PC-9 (cell line): ENCODE measurements at regions not wholly inside any gene's neighbourhood (a gene's known extent, or its start where the extent isn't known, plus 50 kb on each side); places are given as distances from the start of the nearest gene placed in this dataset.

Experiments used
- BruUV-seq: library from RNA; stranded (reverse); fragments of 400-500 nt; replicated peaks from 2 replicates; lab custom pipeline; 2021; lab: Mats Ljungman, UMichigan
- CTCF ChIA-PET: fragments of 300-600 bp; sonication (Branson Sonifier 250); formaldehyde crosslinking; loops from one replicate; lab custom pipeline; 2022; ENCODE audit warnings: antibody characterized with exemption; lab: Charles Lee
- POLR2A ChIA-PET: fragments of 300-600 bp; sonication (Branson Sonifier 250); formaldehyde crosslinking; loops from one replicate; lab custom pipeline; 2022; ENCODE audit warnings: antibody characterized with exemption; ENCODE audit not compliant: unreplicated experiment; lab: Charles Lee
- DNase-seq, 2 experiments: peaks; one replicate each; pipeline versions ENCODE4 v3.0.0 to v3.0.0-alpha.2; 2015 to 2022; ENCODE audit warnings: mixed read lengths in 1 of 2
- H2AFZ ChIP-seq: fragments of 200-600 bp; sonication (generic); 2 replicates; pipeline ENCODE4 v1.8.1; 2017; ENCODE audit warnings: antibody characterized with exemption
- H3F3A ChIP-seq: fragments of 200-600 bp; sonication (generic); 2 replicates; pipeline ENCODE4 v1.8.1; 2017; ENCODE audit warnings: antibody characterized with exemption, mild to moderate bottlenecking, low read depth; ENCODE audit not compliant: insufficient read depth
- H3K27ac ChIP-seq: fragments of 200-600 bp; sonication (generic); 2 replicates; pipeline ENCODE4 v1.6.1; 2016; ENCODE audit warnings: mixed run types
- H3K27me3 ChIP-seq: fragments of 200-600 bp; sonication (generic); 2 replicates; pipeline ENCODE4 v1.6.1; 2016; ENCODE audit warnings: low read depth, mixed run types; ENCODE audit not compliant: insufficient read depth
- H3K36me3 ChIP-seq: fragments of 200-600 bp; sonication (generic); 2 replicates; pipeline ENCODE4 v1.6.1; 2016; ENCODE audit warnings: low read depth, mixed run types
- H3K4me1 ChIP-seq: fragments of 200-600 bp; sonication (generic); replicated peaks from 2 replicates; pipeline ENCODE4 v1.6.1; 2016; ENCODE audit warnings: mixed run types; ENCODE audit not compliant: insufficient read depth
- H3K4me2 ChIP-seq: fragments of 200-600 bp; sonication (generic); 2 replicates; pipeline ENCODE4 v1.6.1; 2017; ENCODE audit warnings: mixed run types
- H3K4me3 ChIP-seq: fragments of 200-600 bp; sonication (generic); 2 replicates; pipeline ENCODE4 v1.6.1; 2016; ENCODE audit warnings: mixed run types
- H3K79me2 ChIP-seq: fragments of 200-600 bp; sonication (generic); 2 replicates; pipeline ENCODE4 v1.6.1; 2017; ENCODE audit warnings: low read depth, mixed run types
- H3K9me2 ChIP-seq: fragments of 200-600 bp; sonication (generic); 2 replicates; pipeline ENCODE4 v1.8.1; 2017; ENCODE audit warnings: mild to moderate bottlenecking; ENCODE audit not compliant: insufficient read depth
- H3K9me3 ChIP-seq: fragments of 200-600 bp; sonication (generic); 2 replicates; pipeline ENCODE4 v1.8.1; 2016; ENCODE audit warnings: low read depth; ENCODE audit not compliant: insufficient read depth
- H4K20me1 ChIP-seq: fragments of 200-600 bp; sonication (generic); 2 replicates; pipeline ENCODE4 v1.8.1; 2017; ENCODE audit not compliant: insufficient read depth
- CTCF ChIP-seq: fragments of 200-600 bp; sonication (generic); conservative IDR thresholded peaks from 2 replicates; pipeline ENCODE4 v1.6.1; 2017; ENCODE audit warnings: mixed run types, antibody characterized with exemption, mild to moderate bottlenecking, moderate library complexity
- EZH2 ChIP-seq: fragments of 200-600 bp; sonication (generic); IDR thresholded peaks from 2 replicates; pipeline ENCODE4 v1.8.0; 2017; ENCODE audit warnings: antibody characterized with exemption, low read depth
- intact Hi-C: fragments of 100-400 bp; cut with micrococcal nuclease; formaldehyde crosslinking; loops from one replicate; pipeline ENCODE4 v1.10.0; 2022; ENCODE audit not compliant: unreplicated experiment

- H3K27ac ChIP-seq: no peak overlapping the region
- no peaks in the 10 kb centered on the region for H3K27me3 ChIP-seq
- ChIA-PET POLR2A (no interaction called here), CTCF (no interaction called here)
- no peaks in the 10 kb centered on the region for H3F3A ChIP-seq
- H3K79me2 ChIP-seq: no peaks in the 10 kb centered on the region
- no TSS peak for BruUV-seq
- H3K4me2 ChIP-seq: no peak overlapping the region
- H3K4me1 ChIP-seq: no peaks in the 10 kb centered on the region
- H2AFZ ChIP-seq: no peak overlapping the region
- 0 out of 2 replicates have a peak, but pooled peaks cover 4% of the 10 kb centered on the region for H3K9me2 ChIP-seq
- no peak for DNase-seq
- no peak for TF ChIP-seq CTCF
- TF ChIP-seq EZH2: no peak
- no peaks in the 10 kb centered on the region for H3K9me3 ChIP-seq
- H3K36me3 ChIP-seq: no peaks in the 10 kb centered on the region
- no peaks in the 10 kb centered on the region for H4K20me1 ChIP-seq
- intact Hi-C loops: no loop called here
- no peak overlapping the region for H3K4me3 ChIP-seq
Measured at GRCh38 chrX:122445466-122445865, 738.6 kb upstream of the GRIA3 start.

- Histone ChIP-seq H2AFZ (no peak overlapping the region), H3K4me2 (no peak overlapping the region), H3F3A (no peaks in the 10 kb centered on the region), H3K9me3 (no peaks in the 10 kb centered on the region), H3K27me3 (no peaks in the 10 kb centered on the region), H4K20me1 (no peaks in the 10 kb centered on the region), H3K27ac (no peak overlapping the region), H3K9me2 (no peaks in the 10 kb centered on the region), H3K4me1 (no peaks in the 10 kb centered on the region), H3K4me3 (no peak overlapping the region), H3K36me3 (no peaks in the 10 kb centered on the region), H3K79me2 (no peaks in the 10 kb centered on the region)
- no TSS peak for BruUV-seq
- ChIA-PET POLR2A (no interaction called here), CTCF (no interaction called here)
- TF ChIP-seq EZH2 (no peak), CTCF (no peak)
- intact Hi-C loops: no loop called here
- no peak for DNase-seq
Measured at GRCh38 chrX:122464341-122464740, 719.7 kb upstream of the GRIA3 start.

- DNase-seq: no peak
- Histone ChIP-seq H3K79me2 (no peaks in the 10 kb centered on the region), H3F3A (no peaks in the 10 kb centered on the region), H4K20me1 (no peaks in the 10 kb centered on the region), H3K4me1 (no peaks in the 10 kb centered on the region), H3K4me2 (no peak overlapping the region), H3K36me3 (no peaks in the 10 kb centered on the region), H3K4me3 (no peak overlapping the region), H3K9me3 (no peaks in the 10 kb centered on the region), H3K27me3 (no peaks in the 10 kb centered on the region), H3K9me2 (no peaks in the 10 kb centered on the region), H3K27ac (no peak overlapping the region), H2AFZ (no peak overlapping the region)
- no TSS peak for BruUV-seq
- intact Hi-C loops: no loop called here
- TF ChIP-seq EZH2 (no peak), CTCF (no peak)
- ChIA-PET CTCF (no interaction called here), POLR2A (no interaction called here)
Measured at GRCh38 chrX:122475306-122475705, 708.8 kb upstream of the GRIA3 start.
